Fibroblast of skin of back (primary cell): ENCODE measurements at regions not wholly inside any gene's neighbourhood (a gene's known extent, or its start where the extent isn't known, plus 50 kb on each side); places are given as distances from the start of the nearest gene placed in this dataset.
"Not testable (repeated sequence)": the region's sequence is repeated elsewhere in the genome, so short reads cannot be mapped to it uniquely, and the experiment has no call there.

ENCODE experiments used
- DNase-seq: peaks from one replicate; pipeline ENCODE4 v3.0.0-alpha.2; 2013

DNA sequence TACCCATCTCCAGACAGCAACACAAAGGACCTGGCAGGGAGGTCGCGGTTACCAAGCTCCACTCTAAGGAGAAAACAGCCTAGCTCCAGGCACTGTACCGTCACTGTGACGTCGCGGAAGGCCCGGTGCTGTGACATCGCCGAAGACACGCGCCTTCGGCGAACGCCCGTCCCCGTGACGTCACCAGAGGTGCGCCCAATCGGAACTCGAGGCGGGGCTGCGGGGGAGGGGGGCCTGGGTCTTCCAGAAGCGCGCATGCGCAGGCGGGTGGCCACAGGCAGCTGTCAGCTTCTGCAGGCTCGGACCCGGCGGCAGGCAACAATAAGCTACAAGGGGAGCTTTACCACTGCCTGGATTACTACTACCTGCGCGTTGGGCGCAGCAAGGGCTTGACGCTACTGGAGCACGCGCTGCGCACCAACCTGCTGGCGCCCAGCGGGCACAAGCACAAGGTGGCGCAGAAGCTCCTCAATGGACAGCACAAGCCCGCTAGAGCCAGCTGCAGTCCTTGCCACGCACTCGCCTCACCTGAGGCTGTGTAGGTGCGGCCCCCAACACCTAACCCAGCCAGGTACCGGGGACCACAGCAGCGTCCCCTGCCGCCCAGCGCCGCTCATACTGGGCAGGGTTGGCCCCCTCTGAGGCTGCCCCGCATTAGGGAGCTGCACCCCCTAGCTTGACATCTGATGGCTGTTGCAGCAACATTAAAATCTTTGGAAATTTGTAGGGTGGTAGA lies 208.4 kb downstream of the TPST1 start:
- peak; percentile 80 for DNase-seq

DNA sequence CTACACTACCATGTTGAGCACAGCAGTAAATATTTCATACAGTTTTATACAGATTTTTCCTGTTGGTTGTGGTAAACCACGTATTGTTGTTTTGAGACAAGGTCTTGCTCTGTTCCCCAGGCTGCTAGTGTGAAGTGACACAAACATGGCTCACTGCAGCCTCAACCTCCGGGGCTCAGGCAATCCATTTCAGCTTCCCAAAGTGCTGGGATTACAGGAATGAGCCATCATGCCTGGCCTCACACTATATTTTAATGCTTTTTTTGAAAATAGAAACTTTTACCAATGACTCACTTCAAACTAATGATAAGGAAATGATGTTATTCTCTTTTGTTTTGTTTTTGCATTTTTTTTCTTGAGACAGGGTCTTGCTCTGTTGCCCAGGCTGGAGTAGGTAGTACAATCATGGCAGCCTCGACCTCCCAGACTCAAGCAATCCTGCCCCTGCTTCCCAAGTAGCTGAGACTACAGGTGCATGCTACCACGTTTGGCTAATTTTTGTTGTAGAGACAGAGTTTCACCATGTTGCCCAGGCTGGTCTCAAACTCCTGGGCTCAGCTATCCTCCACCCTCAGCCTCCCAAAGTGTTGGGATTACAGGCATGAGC lies 210.6 kb downstream of the TPST1 start:
- DNase-seq, result peak; percentile 61

DNA sequence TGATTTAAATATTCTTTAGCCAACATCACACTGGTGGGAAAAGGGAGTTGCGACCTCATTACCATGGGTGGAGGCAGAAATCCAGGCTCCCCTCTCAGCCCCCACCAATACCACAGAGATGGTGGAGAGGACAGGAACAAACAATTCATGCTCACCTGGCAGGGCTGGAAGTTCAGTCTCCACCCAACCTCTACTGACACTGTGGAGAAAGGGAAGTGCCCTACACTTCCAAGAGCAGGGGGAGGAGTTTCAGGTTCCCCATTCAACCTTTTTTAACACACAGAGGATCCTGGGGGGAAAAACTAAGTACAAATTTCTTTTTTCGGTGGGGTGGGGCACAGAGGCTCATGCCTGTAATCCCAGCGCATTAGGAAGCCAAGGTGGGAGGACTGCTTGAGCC lies 210.1 kb upstream of the KCTD7 start:
- no peak for DNase-seq

DNA sequence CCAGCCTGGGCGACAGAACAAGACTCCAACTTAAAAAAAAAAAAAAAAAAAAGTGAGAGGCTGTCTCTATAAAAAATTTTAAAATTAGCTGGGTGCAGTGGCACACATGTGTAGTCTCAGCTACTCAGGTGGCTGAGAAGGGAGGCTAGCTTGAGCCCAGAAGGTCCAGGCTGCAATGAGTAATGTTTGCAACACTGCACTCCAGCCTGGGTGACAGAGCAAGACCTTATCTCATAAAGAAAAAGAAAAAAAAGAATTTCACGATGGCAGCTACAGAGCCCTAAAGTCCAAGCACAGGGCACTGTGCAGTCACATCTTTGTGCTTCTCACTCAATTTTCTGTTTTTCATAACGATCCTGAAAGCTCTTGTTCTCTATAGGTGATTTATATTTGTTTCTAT lies 209.5 kb upstream of the KCTD7 start:
- DNase-seq, result no peak

DNA sequence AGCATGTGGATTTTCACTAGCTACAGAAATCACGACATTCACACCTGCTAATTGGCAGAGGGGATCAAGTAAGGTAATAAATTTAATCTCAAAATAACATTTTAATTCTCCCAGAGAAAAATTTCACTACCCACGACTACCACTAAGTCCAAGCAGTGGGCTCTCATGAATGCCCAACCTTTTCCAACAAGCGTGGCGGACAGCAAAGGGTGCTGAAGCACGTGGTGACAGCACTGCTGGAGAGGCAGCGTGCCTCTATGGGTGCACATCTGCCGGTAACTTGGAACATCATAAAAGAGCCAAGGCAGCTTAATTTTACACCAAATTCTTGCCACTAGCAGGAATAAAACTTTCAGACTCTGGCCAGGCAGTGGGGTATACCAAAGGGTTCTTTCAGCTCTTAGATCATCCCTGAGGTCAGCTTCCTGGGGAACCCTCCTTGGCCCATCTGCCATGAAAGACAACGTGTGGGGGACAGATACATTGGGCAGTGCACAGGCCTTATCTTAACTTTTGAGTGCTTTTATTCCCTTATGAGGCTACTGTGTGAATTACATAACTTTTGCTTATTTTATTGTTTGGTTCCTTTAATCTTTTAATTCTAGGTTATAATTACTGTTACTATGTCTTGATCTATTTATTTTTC lies 206.7 kb upstream of the KCTD7 start:
- DNase-seq, result peak; percentile 3

DNA sequence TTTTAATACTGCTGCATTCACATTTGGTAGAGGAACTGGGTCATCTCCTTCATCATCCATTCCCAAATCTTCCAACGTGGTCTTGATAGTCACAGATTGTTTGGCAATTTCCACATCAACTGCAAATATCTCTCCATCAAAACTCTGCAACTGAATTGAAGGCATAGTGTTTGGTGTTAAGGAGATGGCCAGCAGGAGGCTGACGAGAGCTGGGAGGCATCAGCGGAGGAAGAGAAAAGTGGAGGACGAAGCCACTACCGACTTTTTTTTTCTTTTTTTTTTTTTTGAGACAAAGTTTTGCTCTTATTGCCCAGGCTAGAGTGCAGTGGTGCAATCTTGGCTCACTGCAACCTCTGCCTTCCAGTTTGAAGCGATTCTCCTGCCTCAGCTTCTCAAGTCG lies 205.0 kb upstream of the KCTD7 start:
- DNase-seq, result no peak

DNA sequence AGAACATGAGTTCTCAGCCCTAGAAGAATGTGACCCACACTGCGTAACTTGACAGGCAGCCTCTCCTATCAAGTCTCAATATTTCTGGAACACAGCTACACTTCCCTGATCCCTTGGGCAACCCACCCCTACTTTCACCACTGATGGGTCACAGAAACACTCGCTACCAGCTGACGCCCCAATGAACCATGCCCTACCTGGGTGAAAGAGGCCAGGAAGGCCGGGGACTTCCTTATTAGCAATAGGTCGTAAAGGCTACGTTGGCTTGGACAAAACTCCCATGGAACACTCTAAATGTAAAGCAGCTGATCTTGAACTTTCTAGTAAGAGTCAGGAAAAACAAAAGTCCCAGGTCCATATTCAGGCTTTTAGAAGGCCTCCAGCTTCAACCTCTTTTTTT lies 202.3 kb upstream of the KCTD7 start:
- DNase-seq, result no peak

DNA sequence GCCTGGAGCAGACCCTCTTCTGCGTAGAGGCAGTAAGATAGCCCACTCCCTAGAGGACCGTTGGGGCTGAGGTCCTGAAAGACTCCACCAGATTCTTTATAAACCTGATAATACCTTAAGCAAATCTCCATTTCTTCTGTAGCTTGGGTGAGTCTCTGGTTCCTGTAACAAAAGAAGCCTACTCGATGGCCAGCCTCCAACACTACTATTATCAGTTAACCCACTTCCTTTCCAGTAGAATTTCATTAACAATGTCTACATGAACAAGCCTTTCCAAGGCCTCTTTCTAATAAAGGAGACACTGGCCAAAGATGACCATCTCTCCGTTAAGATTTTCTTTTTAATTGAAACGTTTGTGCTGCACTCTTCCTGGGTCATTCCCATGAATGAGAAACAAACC lies 201.7 kb upstream of the KCTD7 start:
- DNase-seq, result no peak

DNA sequence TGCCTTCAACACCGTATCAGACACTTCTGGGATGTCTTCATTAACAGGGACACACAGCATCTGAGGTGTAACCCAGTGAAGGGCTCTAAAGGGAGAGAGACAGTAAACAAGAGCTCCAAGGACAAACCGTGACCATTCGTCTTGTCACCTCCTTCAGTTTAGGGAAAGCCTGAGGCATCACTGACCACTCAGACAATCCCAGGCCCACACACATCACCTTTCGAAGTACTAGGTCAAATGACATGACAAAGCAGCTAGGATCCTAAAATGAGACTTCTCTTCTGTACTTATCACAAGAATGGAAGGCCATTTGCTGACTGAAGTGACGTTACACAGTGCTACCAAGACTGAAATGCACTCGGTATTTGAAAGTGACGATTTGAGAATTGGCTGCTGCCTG lies 200.7 kb upstream of the KCTD7 start:
- DNase-seq, result no peak

DNA sequence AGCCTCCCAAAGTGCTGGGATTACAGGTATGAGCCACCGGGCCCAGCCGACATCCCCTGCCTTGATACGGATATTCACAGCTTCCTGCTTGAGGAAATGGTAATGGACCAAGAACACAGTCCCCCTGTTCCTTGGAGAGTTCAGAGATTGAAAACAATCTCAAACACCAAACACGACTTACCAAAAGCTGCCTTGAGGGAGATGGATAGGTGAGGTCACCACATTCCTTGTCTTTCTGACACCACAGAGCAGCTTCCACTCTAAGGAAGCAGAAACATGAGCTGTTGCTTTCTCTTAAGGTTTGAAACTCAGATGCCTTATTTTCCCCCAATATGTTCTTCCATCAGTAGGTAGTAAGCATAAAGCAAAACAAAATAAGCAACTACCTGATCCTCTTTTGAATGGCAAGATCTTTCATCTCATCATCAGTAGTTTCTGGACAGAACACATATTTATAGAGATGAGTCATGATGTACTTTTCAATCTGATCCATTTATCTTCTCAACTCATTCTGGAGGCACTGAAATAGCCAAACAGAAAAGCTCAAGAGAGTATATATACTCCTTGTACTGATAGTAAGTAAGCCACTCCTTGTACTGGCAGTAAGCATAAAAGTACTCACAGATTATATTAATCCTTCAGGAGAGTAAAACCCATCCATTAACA lies 199.1 kb upstream of the KCTD7 start:
- DNase-seq, result peak; percentile 17

DNA sequence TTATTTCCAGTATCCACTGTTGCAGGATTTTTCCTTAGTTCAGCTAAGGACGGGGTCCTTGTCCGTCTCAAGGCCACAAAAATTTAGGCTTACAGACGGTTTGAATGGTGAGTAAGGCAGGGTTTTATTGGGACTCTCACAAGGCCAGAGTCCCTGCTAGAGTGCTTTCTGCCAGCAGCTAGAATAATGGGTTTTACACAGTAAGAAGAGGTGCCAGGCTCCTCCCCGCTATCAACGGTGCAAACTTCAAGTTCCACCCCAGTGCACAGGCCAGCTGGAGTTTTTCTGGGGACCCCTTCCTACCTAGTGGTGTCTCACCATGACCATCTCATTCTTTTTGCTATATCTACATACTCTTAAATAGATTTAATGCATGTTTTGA lies 198.5 kb upstream of the KCTD7 start:
- DNase-seq, result no peak

DNA sequence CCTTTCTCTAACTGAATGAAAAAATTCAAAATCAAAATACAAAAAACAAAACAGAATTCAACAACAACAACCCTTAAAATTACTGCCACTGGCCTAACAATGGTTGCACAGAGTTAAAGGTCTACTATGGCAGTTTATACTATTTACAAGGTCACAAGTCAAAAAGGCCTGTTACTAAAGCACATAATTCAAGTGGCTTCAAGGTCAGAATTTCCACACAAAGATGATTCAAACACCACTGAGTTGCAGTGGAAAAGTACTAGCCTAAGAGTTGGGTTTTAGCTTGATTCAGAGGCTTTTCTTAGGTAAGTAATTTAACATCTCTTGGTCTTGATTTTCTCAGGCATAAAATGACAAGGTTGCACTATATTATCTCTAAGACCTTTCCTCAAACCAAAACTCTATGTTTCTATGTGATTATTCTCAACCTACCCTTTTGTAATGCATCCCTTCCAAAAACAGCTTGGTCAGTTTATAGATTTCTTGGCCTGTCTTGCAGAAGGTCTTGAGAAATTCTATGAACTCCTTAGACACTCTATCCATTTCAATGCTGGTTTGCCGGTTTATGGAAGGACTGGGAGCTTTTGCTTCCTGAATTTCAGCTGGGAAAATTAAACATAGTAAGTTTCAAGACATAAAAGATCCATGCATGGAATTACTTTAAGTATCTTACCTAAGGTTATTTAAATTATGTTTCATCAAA lies 189.8 kb upstream of the KCTD7 start:
- DNase-seq, result not testable (repeated sequence)

DNA sequence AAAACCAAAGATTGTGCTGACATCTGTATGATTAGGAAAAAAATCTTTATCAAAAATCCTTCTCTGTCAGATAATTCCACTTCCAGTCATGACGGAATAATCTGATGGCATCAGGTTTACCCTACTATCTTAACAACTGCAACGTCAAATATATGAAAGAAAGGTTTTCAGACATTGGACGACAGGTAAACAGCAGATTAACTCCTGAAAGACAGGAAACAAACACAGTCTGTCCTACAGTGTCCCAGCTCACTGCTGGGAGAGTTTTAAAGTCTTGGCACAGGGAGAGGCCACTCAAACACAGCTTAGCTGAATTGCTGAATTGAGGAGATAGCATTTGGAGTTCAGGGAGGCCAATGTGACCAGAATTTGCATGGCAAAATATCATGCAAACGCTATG lies 186.3 kb upstream of the KCTD7 start:
- no peak for DNase-seq

DNA sequence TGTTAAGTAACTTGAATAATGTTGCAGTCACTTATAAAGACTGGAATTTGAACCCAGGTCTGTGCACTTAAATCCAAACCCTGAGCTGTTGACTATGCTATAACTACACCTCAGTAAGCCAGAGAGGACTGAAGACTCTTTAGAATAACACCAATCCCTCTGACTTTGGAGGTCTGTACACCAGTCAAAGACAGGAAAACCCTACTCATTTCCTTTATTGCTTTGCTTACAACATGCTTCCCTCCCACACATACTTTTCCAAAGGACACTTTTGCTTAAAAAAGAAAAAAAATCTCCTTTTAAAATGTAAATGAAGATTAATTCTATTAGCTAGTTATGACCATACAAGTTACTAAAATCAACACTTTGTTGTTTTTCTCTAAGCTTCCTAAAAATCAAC lies 184.7 kb upstream of the KCTD7 start:
- DNase-seq, result no peak

DNA sequence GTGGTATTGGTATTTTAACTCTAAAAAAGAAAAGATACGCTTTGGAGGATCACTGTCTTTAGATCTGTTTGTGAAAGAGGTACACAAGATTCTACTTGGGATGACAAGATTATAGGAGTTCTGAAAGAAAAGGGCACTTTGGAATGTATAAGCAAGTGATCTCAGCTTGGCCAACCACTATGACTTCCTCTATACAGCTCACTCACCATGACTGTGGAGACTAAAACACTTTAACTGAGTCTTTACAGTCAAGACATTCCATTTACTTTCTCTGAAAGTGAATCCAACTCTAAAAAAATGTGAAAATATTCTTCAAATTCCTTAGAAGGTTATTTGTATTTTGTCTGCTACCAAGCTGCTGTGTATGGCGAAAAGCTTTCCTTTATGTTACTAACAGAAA lies 181.7 kb upstream of the KCTD7 start:
- peak; percentile 34 for DNase-seq

DNA sequence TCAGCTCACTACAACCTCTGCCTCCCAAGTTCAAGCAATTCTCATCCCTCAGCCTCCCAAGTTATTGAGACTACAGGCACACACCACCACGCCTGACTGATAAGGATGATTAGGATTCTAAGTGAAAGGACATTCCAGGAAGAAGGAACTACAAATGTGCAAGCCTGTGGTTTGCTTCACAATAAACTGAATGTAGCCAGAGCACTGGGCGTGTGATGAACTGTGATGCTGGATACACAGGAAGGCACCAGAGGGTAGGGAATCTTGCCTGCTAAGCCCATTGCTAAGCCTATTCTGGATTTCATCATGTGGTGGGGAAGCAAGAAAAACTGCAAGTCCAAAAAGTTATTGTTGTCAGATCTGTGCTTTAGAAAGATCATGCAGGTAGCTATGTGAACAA lies 177.9 kb upstream of the KCTD7 start:
- DNase-seq, result not testable (repeated sequence)

DNA sequence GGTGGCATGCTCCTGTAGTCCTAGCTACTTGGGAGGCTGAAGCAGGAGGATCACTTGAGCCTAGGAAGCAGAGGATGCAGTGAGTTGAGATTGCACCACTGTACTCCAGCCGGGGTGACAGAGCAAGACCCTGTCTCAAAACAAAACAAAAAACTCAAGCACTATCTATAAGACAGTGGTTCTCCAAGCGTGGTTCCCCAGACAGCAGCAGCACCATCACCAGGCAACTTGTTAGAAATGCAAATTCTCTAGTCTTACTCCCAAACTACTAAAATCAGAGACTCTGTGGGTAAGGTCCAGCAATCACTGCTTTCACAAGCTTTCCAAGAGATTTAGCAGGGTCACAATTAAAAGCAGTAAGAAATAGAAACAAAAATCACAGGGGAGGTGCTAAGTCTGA lies 177.0 kb upstream of the KCTD7 start:
- not testable (repeated sequence) for DNase-seq

DNA sequence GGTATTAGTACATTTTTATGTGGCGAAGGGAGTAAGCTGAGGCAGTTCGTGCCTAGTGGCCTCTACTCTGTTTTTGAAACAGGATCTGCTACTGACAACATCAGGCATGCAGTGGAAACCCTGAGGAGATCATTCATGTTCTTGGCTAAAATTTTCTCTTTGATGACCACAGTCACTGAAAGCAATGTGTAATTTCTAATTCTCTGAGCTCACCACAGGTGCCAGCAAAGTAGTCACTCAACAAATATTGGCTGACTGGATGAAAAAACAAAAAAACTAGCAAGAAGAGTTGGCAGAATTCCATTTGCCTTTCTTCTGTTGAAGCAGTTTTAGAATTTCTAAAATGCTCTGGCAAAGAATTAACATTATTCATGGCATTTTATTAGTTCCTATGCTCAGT lies 176.5 kb upstream of the KCTD7 start:
- peak; percentile 15 for DNase-seq

DNA sequence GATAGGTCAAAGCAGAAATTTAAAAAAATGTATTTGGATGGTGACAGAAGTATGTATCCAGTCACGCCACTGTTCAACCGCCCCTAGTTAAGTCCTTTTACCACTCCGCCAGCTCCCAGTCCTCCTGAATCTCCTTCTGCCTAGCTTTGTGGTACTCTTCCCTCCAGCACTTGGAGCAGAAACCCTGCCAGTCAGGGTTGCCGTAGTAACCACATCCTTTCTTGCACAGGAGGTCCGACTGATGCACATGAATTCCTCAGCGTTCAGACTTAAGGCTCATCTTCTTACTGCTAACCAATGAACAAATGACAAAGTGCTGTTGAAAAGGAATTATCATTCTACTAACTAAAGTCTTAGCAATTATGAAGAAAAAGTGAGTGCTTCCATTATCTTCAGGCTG lies 175.3 kb upstream of the KCTD7 start:
- no peak for DNase-seq

DNA sequence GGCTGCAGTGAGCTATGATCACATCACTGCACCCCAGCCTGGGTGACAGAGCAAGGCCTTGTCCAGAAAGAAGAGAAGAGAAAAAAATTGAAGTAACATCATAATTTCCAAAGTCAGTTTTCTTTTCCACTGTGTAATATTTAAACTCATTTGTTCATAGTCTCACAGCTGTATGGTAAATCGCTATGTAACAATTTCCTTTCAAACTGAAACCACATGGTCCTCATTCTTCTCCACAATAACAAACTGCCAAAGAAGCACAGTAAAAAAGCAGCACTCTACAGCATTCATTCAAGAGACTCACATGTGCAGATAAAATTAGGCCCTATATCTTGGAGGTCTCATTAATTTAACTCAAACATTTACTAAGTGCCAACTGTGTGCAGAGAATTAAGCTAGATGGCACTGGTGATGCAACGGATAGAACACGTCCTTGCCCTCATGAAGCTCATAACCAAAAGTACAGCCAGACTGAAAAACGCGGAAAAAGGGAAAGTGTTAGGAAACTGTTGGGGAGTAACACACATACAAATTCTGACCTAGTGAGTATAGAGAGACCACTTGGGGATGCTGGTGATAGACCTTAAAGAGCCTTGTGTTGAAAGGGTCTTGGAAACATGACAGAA lies 174.0 kb upstream of the KCTD7 start:
- no peak for DNase-seq

DNA sequence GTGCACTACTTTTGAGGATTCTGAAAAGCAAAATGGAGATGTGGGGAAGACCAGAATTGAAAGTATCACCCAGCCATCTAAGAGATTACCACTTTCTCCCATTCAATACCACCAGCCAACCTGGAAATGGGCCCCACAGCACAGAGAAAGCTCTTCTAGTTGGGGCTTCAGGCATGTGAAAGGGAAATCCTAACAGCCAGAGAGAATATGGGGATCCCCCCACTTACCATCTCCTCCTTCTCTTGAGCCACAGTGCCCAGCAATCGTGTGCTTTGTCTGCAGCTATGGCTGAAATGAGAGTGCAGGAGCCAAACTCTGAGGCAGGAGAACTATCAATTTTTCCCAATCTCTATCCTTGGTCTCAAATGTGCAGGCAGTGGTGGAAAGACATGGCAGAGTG lies 173.2 kb upstream of the KCTD7 start:
- DNase-seq, result not testable (repeated sequence)

DNA sequence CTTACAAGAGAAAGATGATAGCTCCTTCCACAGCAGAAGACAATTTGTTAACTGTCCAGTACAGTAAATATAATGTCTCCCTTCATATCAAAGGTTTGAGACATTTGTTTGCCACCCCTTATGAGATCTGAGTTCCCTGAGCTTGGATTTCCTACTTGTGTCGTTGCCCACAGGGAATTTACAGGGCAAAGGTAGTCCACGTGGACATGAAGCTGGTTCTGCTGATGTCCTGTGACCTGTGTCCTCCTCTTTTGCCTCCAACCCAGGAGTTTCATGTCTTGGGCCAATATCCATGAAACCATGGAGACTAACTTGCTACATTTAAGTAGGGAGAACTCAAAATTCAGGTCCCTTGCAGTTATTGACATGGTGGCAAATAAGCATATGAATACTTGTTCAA lies 172.2 kb upstream of the KCTD7 start:
- DNase-seq, result not testable (repeated sequence)

DNA sequence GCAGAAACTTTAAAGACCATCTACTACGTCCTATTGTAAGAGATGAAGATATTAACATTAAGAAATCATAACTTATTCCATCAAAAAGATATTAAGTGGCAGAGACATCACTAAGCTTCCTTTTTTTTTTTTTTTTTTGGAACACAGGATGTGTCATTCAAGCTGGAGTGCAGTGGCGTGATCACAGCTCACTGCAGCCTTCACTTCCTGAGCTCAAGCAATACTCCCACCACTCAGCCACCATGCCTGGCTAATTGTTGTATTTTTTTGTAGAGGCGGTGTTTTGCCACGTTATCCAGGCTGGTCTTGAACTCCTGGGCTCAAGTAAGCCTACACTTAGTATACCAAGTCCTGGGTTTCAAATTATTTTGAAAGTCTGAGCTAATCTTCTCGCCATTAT lies 169.7 kb upstream of the KCTD7 start:
- DNase-seq, result not testable (repeated sequence)
